ENCODE measurements at regions not wholly inside any gene's neighbourhood (a gene's known extent, or its start where the extent isn't known, plus 50 kb on each side); places are given as distances from the start of the nearest gene placed in this dataset.

GRCh38 chr6:109922851-109923250 is 55.3 kb upstream of the GPR6 start:
- no peak for DNase-seq

- DNase-seq = no peak
Observed at GRCh38 chr6:109925075-109925474, 53.0 kb upstream of the GPR6 start.

GRCh38 chr6:109927052-109927451 is 51.1 kb upstream of the GPR6 start:
- no peak for DNase-seq

Data from RPMI8226 (cell line).